ENCODE measurements at regions not wholly inside any gene's neighbourhood (a gene's known extent, or its start where the extent isn't known, plus 50 kb on each side); places are given as distances from the start of the nearest gene placed in this dataset.
"Not testable (repeated sequence)": the region's sequence is repeated elsewhere in the genome, so short reads cannot be mapped to it uniquely, and the experiment has no call there.

GRCh38 chr2:64918220-64918886 lies 70.8 kb upstream of the SLC1A4 start:
- DNase-seq (ENCODE audit: low spot score): no peak

- DNase-seq (ENCODE audit: low spot score): no peak
Measured at GRCh38 chr2:64919261-64919660, 69.9 kb upstream of the SLC1A4 start.

- no peak for DNase-seq (ENCODE audit: low spot score)
Measured at GRCh38 chr2:64922482-64923384, 66.5 kb upstream of the SLC1A4 start.

GRCh38 chr2:64923385-64923710 lies 65.9 kb upstream of the SLC1A4 start:
- DNase-seq (ENCODE audit: low spot score): no peak

DNA sequence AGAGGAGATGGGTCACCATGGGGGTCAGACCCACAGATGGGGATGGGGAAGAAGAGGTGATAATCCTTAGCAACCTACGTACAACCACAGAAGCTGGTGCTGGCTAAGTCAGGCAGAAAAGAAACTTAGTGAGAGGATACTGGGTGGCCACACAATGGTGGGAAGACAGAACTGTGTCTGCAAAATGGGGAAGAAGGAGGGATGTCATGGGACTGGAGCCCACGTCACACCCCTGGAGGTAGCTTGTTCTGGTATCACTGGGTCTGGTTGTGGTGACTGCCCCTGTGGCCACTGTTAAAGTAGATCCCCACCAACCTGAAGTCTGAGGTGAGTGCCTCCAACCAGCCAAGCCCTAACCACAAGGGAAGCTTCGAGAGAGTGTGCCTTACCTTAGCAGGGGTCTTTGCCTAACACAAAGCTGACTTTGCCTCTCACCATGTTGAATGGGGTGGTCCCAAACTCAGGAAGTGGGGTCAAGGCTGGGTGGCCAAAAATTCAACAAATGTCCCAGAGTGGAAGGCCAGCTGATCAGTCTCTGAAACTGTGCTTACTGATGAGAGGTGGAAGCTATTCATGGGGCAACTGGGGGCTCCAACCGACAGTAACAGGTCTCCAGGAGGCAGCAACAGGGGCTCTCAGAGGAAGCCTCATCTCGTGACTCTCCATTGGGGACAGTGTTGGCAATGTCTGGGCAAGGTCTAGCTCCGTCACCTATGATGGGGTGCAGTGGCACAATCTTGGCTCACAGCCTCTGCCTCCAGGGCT lies 64.8 kb upstream of the SLC1A4 start:
- DNase-seq (ENCODE audit: low spot score): no peak

DNA sequence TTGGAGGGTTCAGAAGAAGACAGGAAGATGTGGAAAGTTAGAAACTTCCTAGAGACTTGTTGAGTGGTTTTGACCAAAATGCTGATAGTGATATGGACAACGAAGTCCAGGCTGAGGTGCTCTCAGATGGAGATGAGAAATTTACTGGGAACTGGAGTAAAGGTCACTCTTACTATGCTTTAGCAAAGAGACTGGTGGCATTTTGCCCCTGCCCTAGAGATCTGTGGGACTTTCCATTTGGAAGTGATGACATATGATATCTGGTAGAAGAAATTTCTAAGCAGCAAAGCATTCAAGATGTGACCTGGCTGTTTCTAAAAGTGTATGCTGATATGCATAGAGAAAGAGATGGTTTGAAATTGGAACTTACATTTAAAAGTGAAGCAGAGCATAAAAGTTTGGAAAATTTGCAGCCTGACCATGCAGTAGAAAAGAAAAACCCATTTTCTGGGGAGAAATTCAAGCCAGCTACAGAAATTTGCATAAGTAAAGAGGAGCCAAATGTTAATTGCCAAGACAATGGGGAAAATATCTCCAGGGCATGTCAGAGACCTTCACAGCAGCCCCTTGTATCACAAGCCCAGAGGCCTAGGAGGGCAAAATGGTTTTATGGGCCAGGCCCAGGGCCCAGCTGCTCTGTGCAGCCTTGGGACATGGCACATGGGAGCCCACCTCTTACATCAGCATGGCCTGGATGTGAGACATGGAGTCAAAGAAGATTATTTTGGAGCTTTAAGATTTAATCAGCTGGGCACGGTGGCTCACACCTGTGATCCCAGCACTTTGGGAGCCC lies 63.1 kb upstream of the SLC1A4 start:
- DNase-seq (ENCODE audit: low spot score): not testable (repeated sequence)

- DNase-seq (ENCODE audit: low spot score): no peak
Measured at GRCh38 chr2:64928813-64929212, 60.4 kb upstream of the SLC1A4 start.

DNA sequence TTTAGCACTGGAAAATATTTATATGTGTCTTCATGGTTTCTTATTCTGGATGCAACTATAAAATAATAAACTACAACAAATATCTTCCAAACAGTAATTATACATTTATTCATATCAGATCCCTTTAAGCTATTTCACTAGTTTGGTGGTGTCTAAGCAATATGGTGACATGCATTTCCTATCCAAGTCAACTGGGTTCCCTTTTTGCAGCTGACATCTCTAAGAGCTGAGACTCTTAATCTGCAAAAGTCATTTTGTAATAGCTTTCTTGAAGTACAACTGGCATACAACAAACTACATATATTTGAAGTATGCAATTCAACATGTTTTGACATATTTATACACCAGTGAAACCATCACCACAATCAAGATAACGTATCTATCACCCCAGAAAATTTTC lies 59.9 kb upstream of the SLC1A4 start:
- DNase-seq (ENCODE audit: low spot score): no peak

- DNase-seq (ENCODE audit: low spot score): no peak
Measured at GRCh38 chr2:64930258-64930671, 58.9 kb upstream of the SLC1A4 start.

- DNase-seq (ENCODE audit: low spot score): no peak
Measured at GRCh38 chr2:64931246-64932115, 57.7 kb upstream of the SLC1A4 start.

- no peak for DNase-seq (ENCODE audit: low spot score)
Measured at GRCh38 chr2:64932116-64932370, 57.2 kb upstream of the SLC1A4 start.

GRCh38 chr2:64932371-64933216 lies 56.6 kb upstream of the SLC1A4 start:
- DNase-seq (ENCODE audit: low spot score): no peak

GRCh38 chr2:64934530-64934929 lies 54.7 kb upstream of the SLC1A4 start:
- no peak for DNase-seq (ENCODE audit: low spot score)

DNA sequence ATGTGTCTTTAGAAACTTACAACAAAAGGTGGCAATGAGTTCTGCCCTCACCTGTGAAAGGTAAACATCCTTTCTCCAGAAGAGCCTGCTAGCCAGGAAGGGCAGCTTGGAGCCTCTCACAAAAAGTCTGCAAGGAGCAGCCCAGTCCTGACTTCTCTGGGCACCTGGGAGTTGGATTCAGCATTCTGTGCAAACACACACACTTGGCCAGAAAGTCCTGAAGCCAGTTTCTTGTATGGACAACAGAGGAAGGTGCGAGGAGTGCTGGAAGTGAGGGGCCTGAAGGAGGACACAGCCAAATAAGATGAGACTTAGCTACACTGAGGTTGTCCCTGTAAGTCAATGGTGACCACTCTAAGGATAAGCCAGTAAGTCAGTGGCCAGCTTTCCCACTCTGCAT lies 52.4 kb upstream of the SLC1A4 start:
- no peak for DNase-seq (ENCODE audit: low spot score)

GRCh38 chr2:64937314-64937686 lies 51.9 kb upstream of the SLC1A4 start:
- DNase-seq (ENCODE audit: low spot score): not testable (repeated sequence)

DNA sequence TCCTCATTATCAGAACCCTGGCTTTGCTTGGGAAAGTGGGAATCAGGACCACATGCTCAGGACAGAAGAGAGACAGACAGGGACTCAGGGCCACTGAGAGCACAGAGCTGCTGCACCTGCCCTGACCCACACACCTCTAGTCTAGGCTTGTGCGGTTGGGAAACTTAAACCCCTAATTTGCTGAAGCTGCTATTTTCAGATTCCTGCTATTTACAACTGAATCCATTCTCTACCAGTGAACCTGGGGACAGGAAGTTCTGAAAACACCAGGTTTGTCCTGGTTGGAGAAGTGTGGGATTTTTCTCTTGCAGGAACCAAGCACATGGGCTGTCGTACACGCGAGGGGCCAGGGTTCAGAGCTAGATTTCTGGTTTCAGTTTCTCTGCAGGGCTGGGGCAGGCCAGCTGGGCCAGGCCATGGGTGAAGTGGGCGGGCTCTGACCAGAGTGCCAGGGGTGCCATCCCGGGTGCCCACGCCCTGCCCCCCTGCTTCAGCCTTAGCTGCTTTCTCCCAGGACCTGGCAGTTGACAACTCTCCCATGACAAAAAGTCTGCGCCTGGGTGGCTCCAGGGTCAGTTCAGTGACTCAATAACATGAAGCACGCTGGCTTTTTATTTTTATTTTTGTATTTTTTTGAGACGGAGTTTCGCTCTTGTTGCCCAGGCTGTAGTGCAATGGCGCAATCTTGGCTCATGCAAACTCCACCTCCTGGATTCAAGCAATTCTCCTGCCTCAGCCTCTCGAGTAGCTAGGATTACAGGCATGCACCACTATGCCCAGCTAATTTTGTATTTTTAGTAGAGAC lies 51.3 kb upstream of the SLC1A4 start:
- DNase-seq (ENCODE audit: low spot score): no peak

DNA sequence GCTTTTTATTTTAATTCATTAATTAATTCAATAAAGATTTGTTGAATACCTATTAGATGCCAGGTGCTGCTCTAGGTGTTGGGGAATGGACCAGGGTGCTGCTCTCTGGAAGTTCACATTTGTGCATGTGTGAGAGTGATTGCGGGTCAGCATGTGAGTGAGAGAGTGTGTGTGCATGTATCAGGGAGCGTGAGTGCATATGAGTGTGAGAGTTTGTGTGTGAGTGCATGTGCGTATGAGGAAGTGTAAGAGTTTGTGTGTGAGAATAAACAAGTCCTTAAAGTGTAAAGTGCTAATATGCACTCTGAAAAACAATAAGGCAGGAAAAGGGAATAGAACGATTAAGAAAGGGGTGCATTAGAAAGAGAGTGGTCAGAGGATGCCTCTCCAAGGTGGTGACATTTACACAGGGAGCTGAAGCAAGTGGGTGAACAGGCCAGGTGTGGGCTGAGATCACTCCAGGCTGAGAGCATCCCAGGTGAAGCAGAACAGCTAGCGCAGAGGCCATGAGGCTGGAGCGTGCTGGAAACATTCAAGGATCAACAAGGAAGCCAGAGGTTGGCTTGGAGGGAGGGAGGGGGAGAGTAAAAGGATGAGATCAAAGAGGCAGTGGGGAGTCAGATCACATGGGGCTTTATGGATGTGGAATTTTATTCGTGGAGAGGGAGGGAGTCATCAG lies 50.5 kb upstream of the SLC1A4 start:
- DNase-seq (ENCODE audit: low spot score): no peak

- no peak for DNase-seq (ENCODE audit: low spot score)
Measured at GRCh38 chr2:64939332-64939917, 49.8 kb upstream of the SLC1A4 start.

Data from ecto neural progenitor cell (in vitro differentiated cells).